ENCODE measurements at regions not wholly inside any gene's neighbourhood (a gene's known extent, or its start where the extent isn't known, plus 50 kb on each side); places are given as distances from the start of the nearest gene placed in this dataset.

GRCh38 chr5:106019261-106019660, 1651.5 kb downstream of the EFNA5 start:
- TF ChIP-seq GATA3 (IDR thresholded peaks at IDR 0.05; ENCODE audit: low read depth, low read length) (no peak), GATA2 (IDR thresholded peaks at IDR 0.05; ENCODE audit: low read depth, low read length) (no peak)

- no peak for TF ChIP-seq GATA2 (IDR thresholded peaks at IDR 0.05; ENCODE audit: low read depth, low read length)
- TF ChIP-seq GATA3 (IDR thresholded peaks at IDR 0.05; ENCODE audit: low read depth, low read length): no peak
Observed at GRCh38 chr5:106017243-106017857, 1653.4 kb downstream of the EFNA5 start.

GRCh38 chr5:106014262-106014661, 1656.5 kb downstream of the EFNA5 start:
- no peak for TF ChIP-seq GATA3 (IDR thresholded peaks at IDR 0.05; ENCODE audit: low read depth, low read length)
- TF ChIP-seq GATA2 (IDR thresholded peaks at IDR 0.05; ENCODE audit: low read depth, low read length): no peak

GRCh38 chr5:106006242-106006641, 1664.5 kb downstream of the EFNA5 start:
- no peak for TF ChIP-seq GATA3 (IDR thresholded peaks at IDR 0.05; ENCODE audit: low read depth, low read length)
- no peak for TF ChIP-seq GATA2 (IDR thresholded peaks at IDR 0.05; ENCODE audit: low read depth, low read length)

- no peak for TF ChIP-seq GATA3 (IDR thresholded peaks at IDR 0.05; ENCODE audit: low read depth, low read length)
- TF ChIP-seq GATA2 (IDR thresholded peaks at IDR 0.05; ENCODE audit: low read depth, low read length): no peak
Observed at GRCh38 chr5:105993027-105993426, 1677.7 kb downstream of the EFNA5 start.

GRCh38 chr5:105982526-105982925, 1688.2 kb downstream of the EFNA5 start:
- TF ChIP-seq GATA3 (IDR thresholded peaks at IDR 0.05; ENCODE audit: low read depth, low read length) (no peak), GATA2 (IDR thresholded peaks at IDR 0.05; ENCODE audit: low read depth, low read length) (no peak)

GRCh38 chr5:105978011-105978410, 1692.7 kb downstream of the EFNA5 start:
- TF ChIP-seq GATA2 (IDR thresholded peaks at IDR 0.05; ENCODE audit: low read depth, low read length) (no peak), GATA3 (IDR thresholded peaks at IDR 0.05; ENCODE audit: low read depth, low read length) (no peak)

GRCh38 chr5:105977163-105977562, 1693.6 kb downstream of the EFNA5 start:
- no peak for TF ChIP-seq GATA3 (IDR thresholded peaks at IDR 0.05; ENCODE audit: low read depth, low read length)

GRCh38 chr5:105970919-105971318, 1699.8 kb downstream of the EFNA5 start:
- TF ChIP-seq GATA2 (IDR thresholded peaks at IDR 0.05; ENCODE audit: low read depth, low read length): no peak
- peak; percentile 89 for TF ChIP-seq GATA3 (IDR thresholded peaks at IDR 0.05; ENCODE audit: low read depth, low read length)

- TF ChIP-seq GATA2 (IDR thresholded peaks at IDR 0.05; ENCODE audit: low read depth, low read length) (no peak), GATA3 (IDR thresholded peaks at IDR 0.05; ENCODE audit: low read depth, low read length) (no peak)
Observed at GRCh38 chr5:105968981-105969380, 1701.8 kb downstream of the EFNA5 start.

GRCh38 chr5:105963696-105964255, 1707.0 kb downstream of the EFNA5 start:
- no peak for TF ChIP-seq GATA3 (IDR thresholded peaks at IDR 0.05; ENCODE audit: low read depth, low read length)
- TF ChIP-seq GATA2 (IDR thresholded peaks at IDR 0.05; ENCODE audit: low read depth, low read length): no peak

GRCh38 chr5:105961572-105961971, 1709.2 kb downstream of the EFNA5 start:
- TF ChIP-seq GATA3 (IDR thresholded peaks at IDR 0.05; ENCODE audit: low read depth, low read length) (no peak), GATA2 (IDR thresholded peaks at IDR 0.05; ENCODE audit: low read depth, low read length) (no peak)

GRCh38 chr5:105956456-105957196, 1714.1 kb downstream of the EFNA5 start:
- TF ChIP-seq GATA2 (IDR thresholded peaks at IDR 0.05; ENCODE audit: low read depth, low read length): no peak
- TF ChIP-seq GATA3 (IDR thresholded peaks at IDR 0.05; ENCODE audit: low read depth, low read length): no peak

- no peak for TF ChIP-seq GATA3 (IDR thresholded peaks at IDR 0.05; ENCODE audit: low read depth, low read length)
- TF ChIP-seq GATA2 (IDR thresholded peaks at IDR 0.05; ENCODE audit: low read depth, low read length): no peak
Observed at GRCh38 chr5:105954341-105954740, 1716.4 kb downstream of the EFNA5 start.

GRCh38 chr5:105953616-105954015, 1717.1 kb downstream of the EFNA5 start:
- no peak for TF ChIP-seq GATA3 (IDR thresholded peaks at IDR 0.05; ENCODE audit: low read depth, low read length)
- no peak for TF ChIP-seq GATA2 (IDR thresholded peaks at IDR 0.05; ENCODE audit: low read depth, low read length)
